Stimulated activated CD4-positive, alpha-beta T cell treated with anti-CD3 and anti-CD28 coated beads, Interleukin-4, amount 100 ng/mL, for 24 hours (primary cell): ENCODE measurements at regions not wholly inside any gene's neighbourhood (a gene's known extent, or its start where the extent isn't known, plus 50 kb on each side); places are given as distances from the start of the nearest gene placed in this dataset.

Experiments
- DNase-seq: peaks from one replicate; pipeline ENCODE4 v3.0.0-alpha.2; 2020

- no peak for DNase-seq
Measured at GRCh38 chr13:72153272-72153671, 286.3 kb upstream of the DACH1 start.

- DNase-seq, result no peak
Measured at GRCh38 chr13:72151241-72151640, 284.2 kb upstream of the DACH1 start.

DNA sequence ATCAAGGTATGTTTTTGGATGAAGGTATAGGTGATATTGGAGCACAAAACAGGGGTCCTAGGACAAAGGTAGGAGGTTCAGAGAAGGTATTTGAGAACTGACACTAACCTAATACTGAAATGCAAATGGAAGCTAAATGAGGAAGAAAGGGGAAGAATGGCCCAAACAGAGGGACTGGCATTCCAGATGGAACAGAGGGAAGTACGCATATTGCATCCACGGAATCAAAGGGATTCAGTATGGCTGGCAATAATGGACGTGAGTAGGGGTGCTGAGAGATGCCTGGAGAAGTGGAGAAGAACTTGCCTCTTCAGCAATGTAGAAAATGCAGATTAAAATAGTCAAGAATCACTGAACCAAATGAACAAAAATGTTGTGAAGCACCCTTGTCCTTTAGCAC, 283.5 kb upstream of the DACH1 start:
- no peak for DNase-seq

DNA sequence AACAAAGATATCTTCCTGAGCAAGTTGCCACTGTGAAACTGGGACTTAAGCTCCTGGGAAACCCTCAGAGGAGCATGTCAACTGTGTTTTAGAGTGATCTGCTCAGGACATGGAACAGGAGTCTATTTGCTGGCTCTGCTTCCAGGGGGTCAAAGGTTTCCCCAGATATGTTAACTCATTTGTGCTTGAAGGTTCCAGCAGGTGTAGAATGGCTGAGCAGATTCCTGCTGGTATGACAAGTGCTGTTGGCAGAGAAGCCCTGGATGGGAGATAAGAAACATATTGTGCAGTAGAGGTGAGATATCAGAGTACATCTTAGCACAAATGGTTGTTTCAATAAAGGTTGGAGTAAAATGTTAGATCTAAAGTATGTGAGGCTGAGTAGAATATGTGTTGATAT, 282.7 kb upstream of the DACH1 start:
- no peak for DNase-seq

GRCh38 chr13:72146816-72147215, 279.8 kb upstream of the DACH1 start:
- DNase-seq, result no peak

GRCh38 chr13:72145383-72145782, 278.4 kb upstream of the DACH1 start:
- DNase-seq, result no peak

- DNase-seq, result no peak
Measured at GRCh38 chr13:72144636-72145035, 277.6 kb upstream of the DACH1 start.

DNA sequence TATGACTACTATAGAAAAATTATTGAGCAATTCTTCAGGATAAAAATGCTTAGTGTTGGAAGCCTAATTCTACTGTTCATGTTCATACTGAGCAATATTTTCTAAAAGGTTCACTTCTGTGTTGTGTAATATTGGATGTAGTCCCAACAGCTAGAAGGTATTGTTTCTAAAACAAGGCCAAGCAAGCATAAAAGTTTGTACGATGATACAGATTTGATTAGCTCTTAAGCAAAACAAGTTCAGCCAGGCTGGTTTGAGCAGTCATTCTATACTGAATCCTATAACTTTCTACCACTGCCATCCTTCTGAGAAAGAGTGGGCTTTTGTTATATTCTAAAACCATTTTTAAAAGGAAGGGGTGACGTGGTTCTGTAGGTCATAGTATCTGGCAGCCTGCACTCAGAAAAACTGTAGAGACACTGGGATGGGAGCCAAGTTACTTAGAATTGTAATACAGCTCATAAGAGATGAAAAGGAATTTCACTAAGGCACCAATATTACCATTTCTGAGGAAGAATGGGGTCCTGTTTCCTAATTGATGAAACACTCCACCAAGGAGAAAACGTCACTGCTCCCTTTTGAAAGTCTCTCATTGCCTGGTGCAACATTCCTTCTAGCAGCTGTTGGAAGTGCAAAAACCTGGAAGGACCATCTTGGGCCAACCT, 275.0 kb upstream of the DACH1 start:
- DNase-seq, result no peak

DNA sequence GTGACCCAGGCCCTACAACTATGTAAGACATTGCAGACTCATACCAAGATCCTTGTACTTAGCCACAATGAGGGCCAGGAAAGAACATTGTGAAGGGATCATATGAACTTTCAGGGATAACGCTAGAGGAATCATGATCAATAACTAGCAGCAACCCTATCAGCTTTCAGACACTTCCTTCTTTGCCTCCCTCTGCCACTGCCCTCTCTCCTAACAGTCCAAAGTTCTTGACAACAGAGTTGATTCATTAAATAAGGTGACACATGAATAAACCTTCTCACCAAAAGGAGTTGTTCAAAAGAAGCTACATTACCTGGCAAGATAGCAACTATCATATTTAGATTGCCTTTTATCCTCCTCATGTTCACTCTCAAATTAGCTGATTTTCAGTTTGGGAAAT, 272.2 kb upstream of the DACH1 start:
- no peak for DNase-seq

- DNase-seq, result no peak
Measured at GRCh38 chr13:72132075-72132474, 265.1 kb upstream of the DACH1 start.

- no peak for DNase-seq
Measured at GRCh38 chr13:72129117-72129516, 262.1 kb upstream of the DACH1 start.

- no peak for DNase-seq
Measured at GRCh38 chr13:72127031-72127430, 260.0 kb upstream of the DACH1 start.

DNA sequence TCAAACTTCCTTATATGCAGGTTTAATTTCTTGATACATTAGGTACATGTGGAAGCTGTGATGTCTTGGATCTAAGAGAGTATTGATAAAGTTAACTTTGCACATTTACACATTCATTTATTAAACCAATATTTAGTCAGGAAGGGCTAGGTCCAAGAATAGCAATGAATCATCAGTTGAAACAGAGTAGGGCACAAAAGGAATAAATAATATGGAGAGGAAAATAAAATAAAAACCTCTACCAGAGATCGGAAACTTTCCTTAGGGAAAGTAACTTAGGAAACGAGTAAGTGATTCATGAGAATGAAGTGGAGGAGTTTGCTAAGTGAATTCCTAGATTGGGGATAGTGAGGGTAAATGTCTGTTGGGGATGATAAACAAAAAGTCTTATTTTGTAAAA, 259.4 kb upstream of the DACH1 start:
- DNase-seq, result no peak

GRCh38 chr13:72125561-72125960, 258.6 kb upstream of the DACH1 start:
- no peak for DNase-seq

DNA sequence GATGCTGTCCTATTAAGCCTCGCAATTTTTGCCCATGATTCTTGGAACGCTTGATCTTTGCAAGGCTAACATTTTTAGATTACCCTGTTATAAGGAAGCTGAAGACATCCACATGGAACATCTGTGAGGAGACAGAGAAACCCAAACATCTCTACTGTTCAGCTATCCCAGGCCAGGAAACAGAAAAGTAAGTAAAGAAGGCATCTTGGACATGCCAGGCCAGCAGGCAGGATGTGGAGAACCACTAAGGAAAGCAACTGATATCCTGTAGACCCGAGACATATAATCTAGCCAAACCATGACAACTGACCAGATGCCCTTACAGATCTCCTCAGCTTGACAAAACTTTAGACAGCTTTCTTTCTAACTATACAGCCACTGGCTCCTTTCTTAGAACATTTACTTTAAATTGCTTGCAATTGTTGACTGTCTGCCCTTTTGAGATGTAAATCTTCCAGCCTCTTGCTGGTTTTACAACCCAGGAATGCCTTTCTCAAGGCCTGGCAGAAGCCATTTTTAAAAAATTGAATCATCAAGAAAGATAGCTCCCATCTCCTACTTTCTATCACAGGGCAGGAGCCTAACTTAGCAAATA, 255.8 kb upstream of the DACH1 start:
- DNase-seq, result no peak

DNA sequence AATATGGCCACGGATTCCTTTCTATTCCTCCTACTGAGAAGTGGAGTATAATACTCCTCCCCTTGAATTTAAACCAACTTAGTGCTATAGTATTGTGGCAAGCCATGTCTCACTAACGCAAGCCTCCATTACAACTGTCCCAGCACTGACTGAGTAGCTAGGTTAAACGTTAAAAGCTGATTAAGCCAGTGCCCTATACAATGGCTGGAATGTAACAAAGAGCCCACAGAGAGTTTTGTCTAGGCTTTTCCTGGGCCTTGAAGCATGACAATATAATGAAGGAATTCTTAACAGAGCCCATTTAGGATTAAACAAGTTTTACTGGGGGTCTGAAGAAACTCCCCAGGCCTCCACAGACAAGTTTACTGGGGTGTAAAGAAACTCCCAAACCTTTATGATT, 254.5 kb upstream of the DACH1 start:
- DNase-seq, result no peak

- no peak for DNase-seq
Measured at GRCh38 chr13:72120632-72121031, 253.6 kb upstream of the DACH1 start.

DNA sequence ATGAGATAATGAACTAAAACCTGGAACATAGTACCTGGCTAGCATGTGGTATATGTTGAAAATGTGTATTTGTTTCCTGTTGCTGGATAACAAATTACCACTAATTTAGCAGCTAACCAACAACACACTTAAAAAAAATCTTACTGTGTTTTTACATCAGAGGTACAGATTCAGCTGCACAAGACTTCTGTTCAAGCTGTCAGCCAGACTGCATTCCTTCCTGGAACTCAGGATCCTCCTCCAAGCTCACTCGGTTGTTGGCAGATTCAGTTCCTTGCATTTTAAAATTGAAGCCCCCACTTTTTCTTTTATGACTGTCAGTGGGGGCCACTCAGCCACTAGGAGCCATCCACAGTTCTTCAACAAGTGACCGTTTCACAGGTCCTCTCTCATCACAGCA, 246.9 kb upstream of the DACH1 start:
- no peak for DNase-seq

DNA sequence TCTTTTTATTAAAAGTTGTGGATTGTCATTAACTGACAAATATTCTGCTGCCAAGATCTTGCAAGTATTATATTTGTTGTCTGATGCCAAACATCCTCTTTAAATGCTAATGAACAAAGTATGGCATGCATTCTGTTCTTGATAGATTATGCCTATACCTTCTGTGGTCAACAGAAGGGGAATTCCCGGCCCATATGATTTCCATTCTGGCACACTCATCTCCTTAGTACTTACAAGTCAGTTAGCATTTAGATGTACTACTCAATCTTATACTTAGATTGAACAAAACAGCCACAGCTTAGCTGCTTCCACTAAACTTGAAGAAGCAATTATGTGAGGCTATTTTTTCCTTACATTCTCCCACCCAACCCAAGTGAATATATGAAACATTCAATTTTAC, 246.1 kb upstream of the DACH1 start:
- no peak for DNase-seq

- no peak for DNase-seq
Measured at GRCh38 chr13:72112216-72112615, 245.2 kb upstream of the DACH1 start.

GRCh38 chr13:72109863-72110262, 242.9 kb upstream of the DACH1 start:
- no peak for DNase-seq

GRCh38 chr13:72104656-72105180, 237.7 kb upstream of the DACH1 start:
- DNase-seq, result no peak

- DNase-seq, result no peak
Measured at GRCh38 chr13:72101768-72102400, 234.9 kb upstream of the DACH1 start.

- DNase-seq, result no peak
Measured at GRCh38 chr13:72100339-72100738, 233.3 kb upstream of the DACH1 start.
